HCT116 (cell line): ENCODE measurements at regions not wholly inside any gene's neighbourhood (a gene's known extent, or its start where the extent isn't known, plus 50 kb on each side); places are given as distances from the start of the nearest gene placed in this dataset.

Experiments
- ATAC-seq: fragments of 200-7000 bp; cut with Tn5 transposase; 2 replicates; pipeline ENCODE4 v1.9.1; 2020; ENCODE audit warnings: mild to moderate bottlenecking, moderate library complexity
- BruUV-seq: library from RNA; stranded (reverse); fragments of 400-500 nt; replicated peaks from 2 replicates; lab custom pipeline; 2021; lab: Mats Ljungman, UMichigan
- CTCF ChIA-PET: fragments of 300-600 bp; sonication (Branson Sonifier 250); formaldehyde crosslinking; loops from one replicate; lab custom pipeline; 2021; ENCODE audit warnings: antibody characterized with exemption; lab: Charles Lee
- POLR2A ChIA-PET: fragments of 300-600, 350-600 bp; sonication (Branson Sonifier 250); formaldehyde crosslinking; loops from one replicate; lab custom pipeline; 2021; ENCODE audit warnings: antibody characterized with exemption; lab: Charles Lee
- RAD21 ChIA-PET, 2 experiments: fragments of 300-600 bp; sonication (Branson Sonifier 250); formaldehyde crosslinking; loops; one replicate each; lab custom pipeline; 2023; ENCODE audit warnings: low total read pairs in 2 of 2; ENCODE audit not compliant: uncharacterized antibody in 2 of 2, unreplicated experiment in 2 of 2, low non-redundant PET in 1 of 2; lab: Charles Lee
- DNase-seq: peaks from one replicate; pipeline ENCODE4 v3.0.0-alpha.2; 2010; ENCODE audit warnings: low read depth, low spot score
- H2AFZ ChIP-seq: fragments of 200-600 bp; shearing (Covaris generic), sonication (generic); 2 replicates; pipeline ENCODE4 v1.6.1; 2017; ENCODE audit warnings: low read depth, mixed run types, mixed read lengths, antibody characterized with exemption, low read length; ENCODE audit not compliant: poor library complexity, severe bottlenecking
- H3K27ac ChIP-seq: 2 replicates; pipeline ENCODE4 v1.5.1; 2012; ENCODE audit warnings: low read depth, low read length
- H3K27me3 ChIP-seq: fragments of 200-600 bp; sonication (generic); 2 replicates; pipeline ENCODE4 v1.6.1; 2016; ENCODE audit warnings: mixed run types, low read length, mixed read lengths; ENCODE audit not compliant: insufficient read depth
- H3K36me3 ChIP-seq, 2 experiments: fragments of 200-500 bp in 1 of 2; fragments of 200-600 bp in 1 of 2; sonication (Bioruptor generic) in 1 of 2; sonication (generic) in 1 of 2; 2 replicates each; pipeline versions ENCODE4 v1.5.1 to v1.6.1; 2014 to 2016; ENCODE audit warnings: low read length in 2 of 2, inconsistent platforms in 1 of 2, mixed read lengths in 1 of 2, mixed run types in 1 of 2; ENCODE audit not compliant: insufficient read depth in 2 of 2, control insufficient read depth in 1 of 2
- H3K4me1 ChIP-seq, 2 experiments: fragments of 200-600 bp in 1 of 2; sonication (generic) in 1 of 2; 2 replicates each; pipeline versions ENCODE4 v1.5.1 to v1.6.1; 2012 to 2017; ENCODE audit warnings: low read length in 2 of 2, inconsistent platforms in 1 of 2, mild to moderate bottlenecking in 1 of 2, mixed read lengths in 1 of 2, mixed run types in 1 of 2, moderate library complexity in 1 of 2; ENCODE audit not compliant: insufficient read depth in 2 of 2, control insufficient read depth in 1 of 2
- H3K4me2 ChIP-seq: fragments of 200-600 bp; sonication (generic); 2 replicates; pipeline ENCODE4 v1.6.1; 2017; ENCODE audit warnings: mixed run types, low read length, mixed read lengths
- H3K4me3 ChIP-seq, 2 experiments: fragments of 200-600 bp in 1 of 2; sonication (generic) in 1 of 2; replicated peaks in 1 of 2; 2 replicates each; pipeline ENCODE4 v1.5.1; 2011 to 2016; ENCODE audit warnings: low read length in 2 of 2, control low read depth in 1 of 2, low read depth in 1 of 2, mild to moderate bottlenecking in 1 of 2, mixed read lengths in 1 of 2, mixed run types in 1 of 2
- H3K79me2 ChIP-seq: fragments of 200-600 bp; sonication (generic); 2 replicates; pipeline ENCODE4 v1.6.1; 2017; ENCODE audit warnings: mild to moderate bottlenecking, mixed run types, low read length, moderate library complexity, mixed read lengths; ENCODE audit not compliant: insufficient read depth
- H3K9ac ChIP-seq: fragments of 200-600 bp; sonication (generic); 2 replicates; pipeline ENCODE4 v1.6.1; 2016; ENCODE audit warnings: low read length, mixed read lengths
- H3K9me2 ChIP-seq: fragments of 200-600 bp; sonication (generic), shearing (Covaris generic); 2 replicates; pipeline ENCODE4 v1.6.1; 2017; ENCODE audit warnings: mixed run types, mild to moderate bottlenecking, moderate library complexity; ENCODE audit not compliant: insufficient read depth
- H3K9me3 ChIP-seq, 2 experiments: fragments of 200-500 bp in 1 of 2; fragments of 200-600 bp in 1 of 2; sonication (Bioruptor generic) in 1 of 2; sonication (generic) in 1 of 2; 2 replicates each; pipeline ENCODE4 v1.6.1; 2014 to 2017; ENCODE audit warnings: low read length in 2 of 2, mixed read lengths in 2 of 2, inconsistent platforms in 1 of 2, low read depth in 1 of 2, mild to moderate bottlenecking in 1 of 2, mixed run types in 1 of 2, moderate library complexity in 1 of 2; ENCODE audit not compliant: control insufficient read depth in 1 of 2, insufficient read depth in 1 of 2
- H4K20me1 ChIP-seq: fragments of 200-600 bp; sonication (generic), shearing (Covaris generic); 2 replicates; pipeline ENCODE4 v1.6.1; 2017; ENCODE audit warnings: mixed run types, mild to moderate bottlenecking, moderate library complexity; ENCODE audit not compliant: insufficient read depth
- CEBPB ChIP-seq: IDR thresholded peaks from 2 replicates; pipeline ENCODE4 v1.6.1; 2012; ENCODE audit warnings: low read depth
- ELF1 ChIP-seq: IDR thresholded peaks from 2 replicates; pipeline ENCODE4 v1.6.1; 2012; ENCODE audit warnings: low read depth, borderline replicate concordance
- FOSL1 ChIP-seq: IDR thresholded peaks from 2 replicates; pipeline ENCODE4 v1.6.1; 2012; ENCODE audit warnings: low read depth
- MAX ChIP-seq: IDR thresholded peaks from 2 replicates; pipeline ENCODE4 v1.6.1; 2012
- POLR2A ChIP-seq: IDR thresholded peaks from 2 replicates; pipeline ENCODE4 v1.7.0; 2011; ENCODE audit warnings: borderline replicate concordance; ENCODE audit not compliant: insufficient read depth, insufficient read length; ENCODE audit errors: extremely low read depth
- RAD21 ChIP-seq: IDR thresholded peaks from 2 replicates; pipeline ENCODE4 v1.6.1; 2012; ENCODE audit warnings: low read depth, mild to moderate bottlenecking
- SIN3A ChIP-seq: IDR thresholded peaks from 2 replicates; pipeline ENCODE4 v1.6.1; 2012; ENCODE audit warnings: low read depth
- ZBTB33 ChIP-seq: IDR thresholded peaks from 2 replicates; pipeline ENCODE4 v1.6.1; 2011; ENCODE audit warnings: mild to moderate bottlenecking, low read length, moderate library complexity; ENCODE audit not compliant: insufficient replicate concordance; ENCODE audit errors: extremely low read depth
- intact Hi-C: fragments of 100-400 bp; cut with micrococcal nuclease; formaldehyde crosslinking; loops from 2 replicates; pipeline ENCODE4 v1.10.0; 2022

GRCh38 chr20:7366189-7366588 is 574.1 kb downstream of the HAO1 start:
- no peaks in the 10 kb centered on the region for H3K4me1 ChIP-seq
- no peaks in the 10 kb centered on the region for H3K79me2 ChIP-seq
- no peak overlapping the region for H3K9ac ChIP-seq
- no peaks in the 10 kb centered on the region for H3K36me3 ChIP-seq
- no peaks in the 10 kb centered on the region for H3K27me3 ChIP-seq
- RAD21 ChIA-PET: no interaction called here
- H3K9me3 ChIP-seq: peaks cover 0 to 5% of the 10 kb centered on the region in 2 experiments; a peak in 2 of 4 replicates
- TF ChIP-seq CEBPB (no peak), RAD21 (no peak), POLR2A (no peak), ZBTB33 (no peak)
- CTCF ChIA-PET: no interaction called here
- no peak overlapping the region for H3K4me3 ChIP-seq
- POLR2A ChIA-PET: no interaction called here
- DNase-seq: no peak
- intact Hi-C loops: no loop called here
- H2AFZ ChIP-seq: no peak overlapping the region
- no peak overlapping the region for H3K4me2 ChIP-seq
- no peak for ATAC-seq
- H4K20me1 ChIP-seq: no peaks in the 10 kb centered on the region
- H3K27ac ChIP-seq: no peak overlapping the region
- BruUV-seq: no TSS peak
- no peaks in the 10 kb centered on the region for H3K9me2 ChIP-seq

GRCh38 chr20:7371518-7372163 is 568.6 kb downstream of the HAO1 start:
- no peak overlapping the region for H3K27ac ChIP-seq

More at GRCh38 chr20:7371518-7372163, 568.6 kb downstream of the HAO1 start:
- ChIA-PET POLR2A (no interaction called here), CTCF (no interaction called here), RAD21 (no interaction called here)
- intact Hi-C loops: loop anchor here (10.0 kb wide), 1 partner anchor 1197 kb away; no protein-coding TSS in a partner anchor
- Histone ChIP-seq H2AFZ (no peak overlapping the region), H3K4me1 (no peaks in the 10 kb centered on the region), H3K36me3 (no peaks in the 10 kb centered on the region), H4K20me1 (no peaks in the 10 kb centered on the region), H3K4me2 (no peak overlapping the region), H3K9me3 (peaks cover 0 to 4% of the 10 kb centered on the region in 2 experiments; a peak in 2 of 4 replicates), H3K79me2 (no peaks in the 10 kb centered on the region), H3K9me2 (no peaks in the 10 kb centered on the region), H3K27me3 (no peaks in the 10 kb centered on the region), H3K4me3 (no peak overlapping the region), H3K9ac (no peak overlapping the region)
- DNase-seq (no peak), ATAC-seq (no peak)
- TF ChIP-seq ELF1: no peak
- no peak for TF ChIP-seq SIN3A
- no peak for TF ChIP-seq ZBTB33
- no peak for TF ChIP-seq MAX
- no peak for TF ChIP-seq FOSL1
- no peak for TF ChIP-seq POLR2A
- no TSS peak for BruUV-seq
